ENCODE measurements at regions not wholly inside any gene's neighbourhood (a gene's known extent, or its start where the extent isn't known, plus 50 kb on each side); places are given as distances from the start of the nearest gene placed in this dataset.
"Not testable (repeated sequence)": the region's sequence is repeated elsewhere in the genome, so short reads cannot be mapped to it uniquely, and the experiment has no call there.

DNA sequence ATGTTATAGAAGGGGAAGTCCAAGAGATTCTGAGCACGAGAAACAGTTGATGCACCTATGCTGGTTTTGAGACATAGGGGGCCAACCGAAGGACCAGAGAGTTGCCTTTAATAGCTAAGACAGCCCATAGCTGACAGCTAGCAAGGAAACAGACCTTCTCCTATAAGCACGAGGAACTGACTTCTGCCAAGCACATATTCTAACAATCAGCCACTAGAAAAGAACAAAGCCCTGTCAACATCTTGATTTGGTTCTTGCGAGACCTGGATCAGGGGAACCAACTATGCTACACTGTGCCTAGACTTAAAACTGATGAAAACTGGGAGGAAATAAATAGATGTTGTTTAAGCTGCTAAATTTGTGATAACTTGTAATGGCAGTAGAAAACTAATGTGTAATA is 785.6 kb downstream of the TMTC2 start:
- DNase-seq = no peak
- Mint-ChIP-seq H3K27me3 (no peaks in the 10 kb centered on the region), H3K9me3 (ENCODE audit: low read depth) (peaks cover 2% of the 10 kb centered on the region), H3K27ac (no peak overlapping the region), H3K4me3 (no peak overlapping the region), H3K36me3 (ENCODE audit: low read depth) (no peaks in the 10 kb centered on the region), H3K4me1 (no peaks in the 10 kb centered on the region)
- CTCF ChIA-PET = no interaction called here
- intact Hi-C loops (cut with DNase I, micrococcal nuclease) = no loop called here
- POLR2A ChIA-PET = no interaction called here
- ATAC-seq = no peak

DNA sequence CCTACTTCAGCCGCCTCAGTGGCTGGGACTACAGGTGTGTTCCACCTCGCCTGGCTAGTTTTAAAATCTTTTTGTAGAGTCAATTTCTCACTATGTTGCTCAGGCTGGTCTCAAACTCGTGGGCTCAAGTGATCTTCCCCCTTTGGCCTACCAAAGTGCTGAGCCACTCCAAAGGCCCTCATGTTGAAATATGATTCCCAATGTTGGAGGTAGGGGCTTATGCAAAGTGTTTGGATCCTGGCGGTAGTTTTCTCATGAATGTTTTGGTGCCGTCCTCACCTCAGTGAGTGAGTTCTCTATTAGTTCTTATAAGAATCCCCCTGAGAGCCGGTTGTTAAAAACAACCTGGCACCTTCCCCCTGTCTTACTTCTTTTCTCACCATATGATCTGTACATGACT is 784.6 kb downstream of the TMTC2 start:
- no peaks in the 10 kb centered on the region for H3K36me3 Mint-ChIP-seq (ENCODE audit: low read depth)
- ChIA-PET CTCF (interaction anchor here (0.6 kb wide), 1 partner anchor 71 kb away, joined by 3 read pairs; no protein-coding TSS in a partner anchor), POLR2A (no interaction called here)
- no peaks in the 10 kb centered on the region for H3K4me1 Mint-ChIP-seq
- no peaks in the 10 kb centered on the region for H3K27me3 Mint-ChIP-seq
- ATAC-seq (no peak), DNase-seq (no peak)
- no peak overlapping the region for H3K27ac Mint-ChIP-seq
- intact Hi-C loops (cut with DNase I, micrococcal nuclease) = no loop called here
- H3K9me3 Mint-ChIP-seq (ENCODE audit: low read depth) = peaks cover 2% of the 10 kb centered on the region
- no peak overlapping the region for H3K4me3 Mint-ChIP-seq

DNA sequence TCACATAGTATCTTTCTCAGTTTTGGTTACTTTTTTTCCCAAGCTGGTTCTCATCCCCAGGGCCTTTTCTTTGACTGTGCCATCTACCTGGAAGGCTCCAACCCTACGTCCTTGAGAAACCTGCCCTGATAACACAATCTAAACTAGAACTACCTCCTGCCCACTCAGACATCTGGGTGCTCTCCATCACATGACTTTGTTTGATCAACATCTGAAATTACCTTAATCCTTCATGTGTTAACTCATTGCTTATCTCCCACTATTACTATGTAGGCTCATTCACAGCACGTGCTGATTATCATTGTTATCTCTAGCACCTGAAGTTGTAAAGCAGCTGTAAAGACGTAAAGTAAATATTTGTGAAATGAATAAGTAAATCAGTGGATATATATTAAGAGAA is 784.0 kb downstream of the TMTC2 start:
- H3K4me3 Mint-ChIP-seq = no peak overlapping the region
- no peaks in the 10 kb centered on the region for H3K4me1 Mint-ChIP-seq
- no peak for ATAC-seq
- intact Hi-C loops (cut with DNase I, micrococcal nuclease) = no loop called here
- H3K36me3 Mint-ChIP-seq (ENCODE audit: low read depth) = no peaks in the 10 kb centered on the region
- ChIA-PET CTCF (interaction anchor here (0.6 kb wide), 1 partner anchor 70 kb away, joined by 3 read pairs; no protein-coding TSS in a partner anchor), POLR2A (no interaction called here)
- no peak for DNase-seq
- no peak overlapping the region for H3K27ac Mint-ChIP-seq
- H3K27me3 Mint-ChIP-seq = no peaks in the 10 kb centered on the region
- H3K9me3 Mint-ChIP-seq (ENCODE audit: low read depth) = peaks cover 2% of the 10 kb centered on the region

DNA sequence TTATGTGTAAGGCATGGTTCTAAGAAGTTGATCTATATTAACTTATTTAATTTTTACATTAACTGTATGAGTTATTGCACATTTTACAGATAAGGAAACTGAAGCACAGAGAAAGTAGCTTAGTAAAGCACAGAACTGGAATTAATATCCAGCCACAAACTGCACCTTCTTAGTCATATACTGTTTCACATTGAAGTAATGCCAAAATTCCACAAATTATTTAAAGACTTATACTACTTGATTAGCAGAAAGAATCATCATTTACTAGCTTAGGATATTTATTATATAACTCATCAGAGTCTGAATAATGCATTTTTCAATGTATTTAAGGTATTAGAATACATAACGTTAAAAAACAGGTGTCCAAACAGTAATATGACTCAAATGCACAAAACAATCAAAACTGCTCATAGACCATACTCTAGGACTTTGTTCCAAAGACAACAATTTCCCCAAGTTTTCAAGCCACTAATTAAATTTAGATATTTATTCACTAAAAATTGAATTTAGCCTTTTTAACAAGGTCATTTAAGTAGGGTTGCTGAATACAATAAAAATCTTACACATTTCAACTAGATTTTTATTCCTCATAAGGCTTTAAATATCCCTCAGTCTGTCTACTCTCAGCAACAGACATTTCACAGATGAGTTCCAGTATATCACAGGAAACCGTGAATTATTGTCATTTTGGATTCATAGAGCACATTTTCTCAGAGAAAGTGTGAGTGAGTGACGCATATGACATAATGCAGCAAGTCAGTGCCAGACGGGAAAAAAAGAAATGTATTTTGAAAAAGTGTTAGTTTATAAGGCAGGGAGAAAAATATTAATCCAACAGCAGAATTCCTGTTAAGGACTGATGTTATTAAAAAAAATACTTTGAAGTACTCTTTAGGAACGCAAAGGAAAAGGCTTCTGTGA is 782.5 kb downstream of the TMTC2 start:
- no peaks in the 10 kb centered on the region for H3K36me3 Mint-ChIP-seq (ENCODE audit: low read depth)
- CTCF ChIA-PET = no interaction called here
- H3K4me1 Mint-ChIP-seq = no peaks in the 10 kb centered on the region
- H3K9me3 Mint-ChIP-seq (ENCODE audit: low read depth) = peaks cover 2% of the 10 kb centered on the region
- no peak overlapping the region for H3K27ac Mint-ChIP-seq
- no peak overlapping the region for H3K4me3 Mint-ChIP-seq
- intact Hi-C loops (cut with DNase I, micrococcal nuclease) = no loop called here
- ATAC-seq (no peak), DNase-seq (no peak)
- POLR2A ChIA-PET = no interaction called here
- H3K27me3 Mint-ChIP-seq = no peaks in the 10 kb centered on the region

DNA sequence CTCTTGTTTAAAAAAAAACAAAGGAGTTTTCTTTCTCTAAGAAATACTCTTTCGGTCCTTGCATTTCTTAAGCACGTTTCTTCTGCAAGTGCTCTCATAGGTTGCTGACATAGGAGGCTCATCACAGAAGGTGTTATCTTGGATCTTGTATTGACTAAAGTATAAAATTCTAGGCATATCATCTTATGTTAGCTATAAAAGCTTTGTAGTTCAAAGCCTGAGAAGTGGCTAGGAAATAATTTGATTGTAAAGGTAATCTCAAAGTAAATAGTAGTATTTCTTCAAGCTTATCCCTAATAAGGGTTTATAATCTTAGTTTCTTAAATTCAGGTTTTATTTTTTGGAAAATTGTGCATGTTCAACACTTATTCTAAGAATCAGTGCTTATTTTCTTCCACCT is 778.9 kb downstream of the TMTC2 start:
- no peaks in the 10 kb centered on the region for H3K27me3 Mint-ChIP-seq
- H3K4me1 Mint-ChIP-seq = no peaks in the 10 kb centered on the region
- H3K4me3 Mint-ChIP-seq = no peak overlapping the region
- ChIA-PET POLR2A (no interaction called here), CTCF (no interaction called here)
- H3K27ac Mint-ChIP-seq = no peak overlapping the region
- intact Hi-C loops (cut with DNase I, micrococcal nuclease) = no loop called here
- no peaks in the 10 kb centered on the region for H3K36me3 Mint-ChIP-seq (ENCODE audit: low read depth)
- DNase-seq (no peak), ATAC-seq (no peak)
- peaks cover 1% of the 10 kb centered on the region for H3K9me3 Mint-ChIP-seq (ENCODE audit: low read depth)

DNA sequence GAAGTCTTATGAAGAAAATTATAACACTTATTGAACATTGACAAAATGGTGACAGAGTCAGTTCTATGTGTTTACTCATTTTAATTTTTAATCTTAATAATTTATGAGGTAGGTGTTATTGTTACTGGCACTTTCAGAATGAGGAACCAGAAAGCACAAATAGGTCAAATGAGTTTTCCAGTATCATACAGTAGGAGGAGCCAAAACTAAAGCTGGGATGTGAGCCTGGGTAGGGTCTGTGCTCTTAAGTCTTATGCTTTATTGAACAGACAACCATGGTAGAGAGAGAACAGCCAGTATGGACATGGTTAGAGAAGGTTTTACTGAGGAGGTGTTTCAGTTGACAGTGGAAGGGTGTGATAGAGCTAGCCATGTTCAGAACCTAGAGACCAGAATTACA is 775.7 kb downstream of the TMTC2 start:
- ChIA-PET POLR2A (no interaction called here), CTCF (no interaction called here)
- no peaks in the 10 kb centered on the region for H3K27me3 Mint-ChIP-seq
- H3K4me1 Mint-ChIP-seq = no peaks in the 10 kb centered on the region
- no peak overlapping the region for H3K27ac Mint-ChIP-seq
- intact Hi-C loops (cut with DNase I, micrococcal nuclease) = no loop called here
- ATAC-seq (no peak), DNase-seq (no peak)
- peaks cover 1% of the 10 kb centered on the region for H3K9me3 Mint-ChIP-seq (ENCODE audit: low read depth)
- no peaks in the 10 kb centered on the region for H3K36me3 Mint-ChIP-seq (ENCODE audit: low read depth)
- no peak overlapping the region for H3K4me3 Mint-ChIP-seq

DNA sequence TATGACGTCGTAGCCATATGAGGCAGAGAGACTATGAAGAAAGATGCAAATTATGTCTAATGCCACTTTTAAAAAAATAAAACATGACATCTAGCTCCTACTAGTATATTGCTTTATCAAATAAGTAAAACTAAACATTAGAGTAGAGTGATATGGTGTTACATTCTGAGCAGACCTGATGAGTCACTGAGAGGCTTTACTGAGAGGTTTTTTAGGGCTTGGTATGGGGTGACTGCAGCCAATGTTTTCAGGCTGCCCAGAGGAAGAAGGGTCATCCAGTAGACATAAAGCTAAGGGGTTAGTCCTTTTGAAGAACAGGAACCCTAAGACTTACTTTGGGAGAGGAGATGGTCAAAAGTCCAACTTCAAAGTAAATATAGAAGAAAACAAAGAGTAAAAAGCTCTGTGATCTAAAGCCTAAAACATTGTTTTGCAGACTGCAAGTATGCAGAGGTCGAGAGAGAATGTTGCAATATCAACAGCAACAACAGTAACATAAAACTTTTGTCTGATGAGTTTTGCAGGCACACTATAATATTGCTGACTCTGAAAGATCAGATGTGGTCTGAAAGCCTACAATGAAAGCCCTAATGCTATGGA is 774.7 kb downstream of the TMTC2 start:
- Mint-ChIP-seq H3K27ac (no peak overlapping the region), H3K4me3 (no peak overlapping the region), H3K36me3 (ENCODE audit: low read depth) (no peaks in the 10 kb centered on the region), H3K4me1 (no peaks in the 10 kb centered on the region), H3K27me3 (no peaks in the 10 kb centered on the region), H3K9me3 (ENCODE audit: low read depth) (peaks cover 1% of the 10 kb centered on the region)
- POLR2A ChIA-PET = no interaction called here
- DNase-seq (no peak), ATAC-seq (no peak)
- CTCF ChIA-PET = no interaction called here
- intact Hi-C loops (cut with DNase I, micrococcal nuclease) = no loop called here

DNA sequence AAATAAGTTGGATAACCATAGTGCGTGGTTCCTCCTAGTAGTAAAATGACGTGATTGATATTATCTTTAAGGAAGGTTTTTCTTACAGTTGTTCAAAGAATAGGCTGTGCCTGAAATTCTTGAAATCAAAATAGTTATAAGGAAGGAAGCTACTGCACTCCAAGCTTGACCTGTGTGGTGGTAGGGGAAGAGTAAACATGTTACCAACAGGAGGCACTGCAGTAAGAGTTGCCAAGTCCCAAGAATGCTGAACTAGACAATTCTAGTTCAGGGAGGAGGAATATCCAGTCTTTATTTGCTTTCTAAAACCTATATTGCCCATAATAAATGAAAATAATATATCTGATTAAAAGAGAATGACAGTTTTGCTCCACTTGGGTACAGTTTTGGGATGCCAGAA is 764.5 kb downstream of the TMTC2 start:
- intact Hi-C loops (cut with DNase I, micrococcal nuclease) = no loop called here
- ChIA-PET CTCF (no interaction called here), POLR2A (no interaction called here)
- ATAC-seq (no peak), DNase-seq (no peak)
- Mint-ChIP-seq H3K27me3 (no peaks in the 10 kb centered on the region), H3K4me1 (no peaks in the 10 kb centered on the region), H3K4me3 (no peak overlapping the region), H3K9me3 (ENCODE audit: low read depth) (no peaks in the 10 kb centered on the region), H3K27ac (no peak overlapping the region), H3K36me3 (ENCODE audit: low read depth) (no peaks in the 10 kb centered on the region)

DNA sequence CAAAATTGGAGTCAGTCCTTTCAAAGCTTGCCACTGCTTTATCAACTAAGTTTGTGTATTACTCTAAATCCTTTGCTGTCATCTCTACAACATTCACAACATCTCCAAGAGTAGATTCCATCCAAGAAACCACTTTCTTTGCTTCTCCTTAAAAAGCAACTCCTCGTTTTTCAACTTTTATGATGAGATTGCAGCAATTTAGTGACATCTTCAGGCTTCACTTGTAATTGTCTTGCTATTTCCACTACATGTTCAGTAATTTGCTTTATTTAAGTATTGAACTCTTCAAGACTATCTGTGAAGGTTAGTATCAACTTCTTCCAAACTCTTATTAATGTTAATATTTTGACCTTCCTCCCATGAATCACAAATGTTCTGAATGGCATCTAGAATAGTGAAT is 747.9 kb downstream of the TMTC2 start:
- DNase-seq (no peak), ATAC-seq (no peak)
- peaks cover 6% of the 10 kb centered on the region for H3K9me3 Mint-ChIP-seq (ENCODE audit: low read depth)
- intact Hi-C loops (cut with DNase I, micrococcal nuclease) = loop anchor here in 1 of 2 experiments (10.0 kb wide), 1 partner anchor 430 kb away; no protein-coding TSS in a partner anchor
- CTCF ChIA-PET = no interaction called here
- no peak overlapping the region for H3K4me3 Mint-ChIP-seq
- POLR2A ChIA-PET = no interaction called here
- no peaks in the 10 kb centered on the region for H3K4me1 Mint-ChIP-seq
- no peaks in the 10 kb centered on the region for H3K36me3 Mint-ChIP-seq (ENCODE audit: low read depth)
- H3K27ac Mint-ChIP-seq = no peak overlapping the region
- no peaks in the 10 kb centered on the region for H3K27me3 Mint-ChIP-seq

DNA sequence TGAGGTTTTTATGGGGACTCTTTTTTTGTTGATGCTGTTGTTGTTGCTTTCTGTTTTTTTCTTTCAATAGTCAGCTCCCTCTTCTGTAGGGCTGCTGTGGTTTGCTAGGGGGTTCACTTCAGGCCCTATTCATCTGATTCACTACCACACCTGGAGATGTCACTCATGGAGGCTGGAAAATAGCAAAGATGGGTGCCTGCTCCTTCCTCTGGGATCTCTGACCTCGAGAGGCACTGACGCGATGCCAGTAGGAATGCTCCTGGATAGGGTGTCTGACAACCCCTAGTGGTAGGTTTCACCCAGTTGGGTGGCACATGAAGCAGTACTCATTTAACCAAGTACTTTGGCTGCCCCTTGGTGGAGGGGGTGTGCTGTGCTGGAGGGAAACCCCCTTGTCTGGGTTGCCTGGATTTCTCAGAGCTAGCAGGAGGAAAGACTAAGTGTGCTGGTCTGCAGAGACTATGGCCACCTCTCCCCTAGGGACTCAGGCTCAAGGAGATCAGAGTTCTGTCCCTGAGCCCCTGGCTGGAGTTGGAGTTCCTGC is 745.5 kb downstream of the TMTC2 start:
- Mint-ChIP-seq H3K36me3 (ENCODE audit: low read depth) (no peaks in the 10 kb centered on the region), H3K27ac (no peak overlapping the region), H3K27me3 (no peaks in the 10 kb centered on the region), H3K9me3 (ENCODE audit: low read depth) (peaks cover 11% of the 10 kb centered on the region), H3K4me3 (no peak overlapping the region), H3K4me1 (no peaks in the 10 kb centered on the region)
- intact Hi-C loops (cut with DNase I, micrococcal nuclease) = loop anchor here in 1 of 2 experiments (10.0 kb wide), 1 partner anchor 427 kb away; no protein-coding TSS in a partner anchor
- ATAC-seq = no peak
- POLR2A ChIA-PET = no interaction called here
- DNase-seq = no peak
- CTCF ChIA-PET = no interaction called here

DNA sequence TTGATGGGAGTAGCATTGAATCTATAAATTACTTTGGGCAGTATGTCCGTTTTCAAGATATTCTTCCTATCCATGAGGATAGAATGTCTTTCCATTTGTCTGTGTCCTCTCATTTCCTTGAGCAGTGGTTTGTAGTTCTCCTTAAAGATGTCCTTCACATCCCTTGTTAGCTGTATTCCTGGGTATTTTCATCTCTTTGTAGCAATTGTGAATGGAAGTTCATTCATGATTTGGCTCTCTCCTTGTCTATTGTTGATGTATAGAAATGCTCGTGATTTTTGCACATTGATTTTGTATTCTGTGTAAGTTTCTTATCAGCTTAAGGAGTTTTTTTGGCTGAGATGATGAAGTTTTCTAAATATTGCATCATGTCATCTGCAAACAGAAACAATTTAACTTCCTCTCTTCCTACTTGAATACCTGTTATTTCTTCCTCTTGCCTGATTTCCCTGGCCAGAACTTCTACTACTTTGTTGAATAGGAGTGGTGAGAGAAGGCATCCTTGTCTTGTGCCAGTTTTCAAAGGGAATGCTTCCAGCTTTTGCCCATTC is 741.0 kb downstream of the TMTC2 start:
- CTCF ChIA-PET; H3K27ac Mint-ChIP-seq; H3K27me3 Mint-ChIP-seq; H3K36me3 Mint-ChIP-seq (ENCODE audit: low read depth); H3K4me3 Mint-ChIP-seq; DNase-seq; H3K4me1 Mint-ChIP-seq; POLR2A ChIA-PET; ATAC-seq; intact Hi-C loops (cut with DNase I, micrococcal nuclease): not testable (repeated sequence)
- H3K9me3 Mint-ChIP-seq (ENCODE audit: low read depth) = peaks cover 18% of the 10 kb centered on the region

DNA sequence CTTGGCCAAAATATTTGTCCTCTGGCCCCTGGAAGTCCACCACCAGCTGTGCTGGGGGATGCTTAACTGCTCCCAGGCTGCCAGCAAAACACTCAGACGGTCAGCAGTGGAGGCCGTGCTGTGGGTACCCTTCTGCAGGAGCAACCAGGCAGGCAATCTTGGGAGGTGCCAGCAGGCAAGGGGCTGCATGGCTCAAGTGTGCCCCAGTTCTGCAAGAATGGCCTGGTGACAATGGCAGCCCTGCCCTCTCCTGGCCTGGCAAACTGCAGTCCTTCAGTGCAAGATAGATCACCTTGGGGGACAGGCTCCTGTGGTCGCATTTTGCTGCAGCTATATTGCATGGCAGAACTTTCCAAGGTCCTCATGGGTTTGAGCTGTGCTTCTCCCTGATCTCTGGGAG is 728.3 kb downstream of the TMTC2 start:
- no peak for DNase-seq
- no peaks in the 10 kb centered on the region for H3K27me3 Mint-ChIP-seq
- H3K4me3 Mint-ChIP-seq = no peak overlapping the region
- no peaks in the 10 kb centered on the region for H3K4me1 Mint-ChIP-seq
- H3K36me3 Mint-ChIP-seq (ENCODE audit: low read depth) = no peaks in the 10 kb centered on the region
- CTCF ChIA-PET = no interaction called here
- ATAC-seq = no peak
- no peak overlapping the region for H3K27ac Mint-ChIP-seq
- intact Hi-C loops (cut with DNase I, micrococcal nuclease) = no loop called here
- H3K9me3 Mint-ChIP-seq (ENCODE audit: low read depth) = no peaks in the 10 kb centered on the region
- POLR2A ChIA-PET = no interaction called here

Data from activated CD4-positive, alpha-beta T cell treated with anti-CD3 and anti-CD28 coated beads for 36 hours (primary cell).